Left lung (tissue), 4 donors: ENCODE measurements at regions not wholly inside any gene's neighbourhood (a gene's known extent, or its start where the extent isn't known, plus 50 kb on each side); places are given as distances from the start of the nearest gene placed in this dataset.
"Not testable (repeated sequence)": the region's sequence is repeated elsewhere in the genome, so short reads cannot be mapped to it uniquely, and the experiment has no call there.

Source experiments
- ATAC-seq: fragments of 200-7000 bp; cut with Tn5 transposase; one replicate; pipeline ENCODE4 v1.9.1; 2020; ENCODE audit warnings: moderate library complexity
- DNase-seq, 4 donors: peaks; one replicate each; pipeline ENCODE4 v3.0.0-alpha.2; 2013 to 2020
- H3K27ac ChIP-seq, 2 donors: fragments of 200-600 bp; sonication (generic) in 1 of 2; one replicate each; pipeline versions ENCODE4 v1.5.0 to v1.8.0; 2020 to 2021
- H3K27me3 ChIP-seq, 2 donors: fragments of 200-600 bp; sonication (generic) in 1 of 2; one replicate each; pipeline versions ENCODE4 v1.5.0 to v1.8.0; 2020 to 2021
- H3K36me3 ChIP-seq, 2 donors: fragments of 200-600 bp; sonication (generic) in 1 of 2; one replicate each; pipeline versions ENCODE4 v1.5.0 to v1.8.0; 2020 to 2021
- H3K4me1 ChIP-seq, 2 donors: fragments of 200-600 bp; one replicate each; pipeline ENCODE4 v1.8.0; 2021
- H3K4me3 ChIP-seq, 2 donors: fragments of 200-600 bp; sonication (generic) in 1 of 2; one replicate each; pipeline versions ENCODE4 v1.5.0 to v1.8.0; 2020 to 2021; ENCODE audit warnings: mild to moderate bottlenecking in 1 of 2
- H3K9me3 ChIP-seq, 2 donors: fragments of 200-600 bp; sonication (generic) in 1 of 2; one replicate each; pipeline versions ENCODE4 v1.5.0 to v1.8.0; 2020 to 2021
- CTCF ChIP-seq, 2 donors: fragments of 200-600 bp; sonication (generic) in 1 of 2; IDR thresholded peaks; one replicate each; pipeline versions ENCODE4 v1.5.0 to v1.8.0; 2021; ENCODE audit warnings: antibody characterized with exemption in 2 of 2
- intact Hi-C, 2 donors: fragments of 100-400 bp; cut with DNase I; formaldehyde crosslinking; loops; one replicate each; pipeline versions ENCODE4 v1.11.2 to v1.14.2; 2022
- donor health status: DM: no; HTN: yes; CAD: no.
- donor health status: DM: no; HTN: no; CAD: no.

DNA sequence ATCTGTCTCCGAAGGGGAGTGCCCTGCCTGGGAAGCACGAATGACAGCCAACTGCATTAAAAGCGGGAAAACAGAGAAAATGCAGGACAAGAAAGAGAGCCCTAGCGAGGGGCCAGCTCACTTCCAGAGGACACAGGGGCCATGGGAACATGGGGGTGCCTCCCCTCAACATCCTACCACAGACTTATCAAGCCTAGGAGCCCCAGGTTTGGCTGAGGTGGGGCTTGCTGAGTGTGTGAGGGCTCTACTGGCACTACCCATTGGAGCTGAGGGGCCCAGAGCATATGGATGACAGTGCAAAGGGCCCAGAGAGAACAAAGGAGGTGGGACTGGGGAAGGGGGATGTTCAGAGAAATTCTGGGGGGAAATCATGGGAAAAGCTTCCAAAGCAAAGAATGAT, 101.8 kb downstream of the PJA1 start:
- no peak for TF ChIP-seq CTCF (IDR thresholded peaks at IDR 0.05)
- Histone ChIP-seq H3K27ac (no peak overlapping the region), H3K4me3 (no peak overlapping the region), H3K36me3 (no peaks in the 10 kb centered on the region), H3K9me3 (no peaks in the 10 kb centered on the region), H3K27me3 (no peaks in the 10 kb centered on the region), H3K4me1 (no peaks in the 10 kb centered on the region)
- no peak for DNase-seq
- intact Hi-C loops: no loop called here
- no peak for ATAC-seq

- DNase-seq: no peak
- ATAC-seq: no peak
- intact Hi-C loops: no loop called here
- no peak overlapping the region for H3K27ac ChIP-seq
- H3K4me3 ChIP-seq: no peak overlapping the region
- H3K4me1 ChIP-seq: no peaks in the 10 kb centered on the region
- no peaks in the 10 kb centered on the region for H3K27me3 ChIP-seq
- H3K9me3 ChIP-seq: no peaks in the 10 kb centered on the region
- no peak for TF ChIP-seq CTCF (IDR thresholded peaks at IDR 0.05)
- H3K36me3 ChIP-seq: no peaks in the 10 kb centered on the region
These were observed 102.8 kb downstream of the PJA1 start for GRCh38 chrX:69062493-69062892.

GRCh38 chrX:69060631-69061408, 104.4 kb downstream of the PJA1 start:
- no peak for TF ChIP-seq CTCF (IDR thresholded peaks at IDR 0.05)
- intact Hi-C loops: no loop called here
- Histone ChIP-seq H3K27me3 (no peaks in the 10 kb centered on the region), H3K36me3 (no peaks in the 10 kb centered on the region), H3K4me1 (no peaks in the 10 kb centered on the region), H3K27ac (no peak overlapping the region), H3K9me3 (no peaks in the 10 kb centered on the region), H3K4me3 (no peak overlapping the region)
- peak; percentile 83 for ATAC-seq
- peak in 1 of 4 donors; percentile 37 for DNase-seq

- Histone ChIP-seq H3K9me3 (no peaks in the 10 kb centered on the region), H3K27me3 (no peaks in the 10 kb centered on the region), H3K4me1 (no peaks in the 10 kb centered on the region), H3K27ac (no peak overlapping the region), H3K4me3 (no peak overlapping the region), H3K36me3 (no peaks in the 10 kb centered on the region)
- ATAC-seq (no peak), DNase-seq (no peak)
- TF ChIP-seq CTCF (IDR thresholded peaks at IDR 0.05): no peak
- intact Hi-C loops: no loop called here
These were observed 110.1 kb downstream of the PJA1 start for GRCh38 chrX:69055193-69055592.

DNA sequence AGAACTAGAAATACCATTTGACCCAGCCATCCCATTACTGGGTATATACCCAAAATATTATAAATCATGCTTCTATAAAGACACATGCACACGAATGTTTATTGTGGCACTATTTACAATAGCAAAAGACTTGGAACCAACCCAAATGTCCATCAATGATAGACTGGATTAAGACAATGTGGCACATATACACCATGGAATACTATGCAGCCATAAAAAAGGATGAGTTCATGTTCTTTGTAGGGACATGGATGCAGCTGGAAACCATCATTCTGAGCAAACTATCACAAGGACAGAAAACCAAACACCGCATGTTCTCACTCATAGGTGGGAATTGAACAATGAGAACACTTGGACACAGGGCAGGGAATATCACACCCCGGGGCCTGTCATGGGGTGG, 110.8 kb downstream of the PJA1 start:
- H3K36me3 ChIP-seq, H3K4me1 ChIP-seq, H3K27me3 ChIP-seq, ATAC-seq, DNase-seq, H3K27ac ChIP-seq, H3K9me3 ChIP-seq, intact Hi-C loops, H3K4me3 ChIP-seq: not testable (repeated sequence)

DNA sequence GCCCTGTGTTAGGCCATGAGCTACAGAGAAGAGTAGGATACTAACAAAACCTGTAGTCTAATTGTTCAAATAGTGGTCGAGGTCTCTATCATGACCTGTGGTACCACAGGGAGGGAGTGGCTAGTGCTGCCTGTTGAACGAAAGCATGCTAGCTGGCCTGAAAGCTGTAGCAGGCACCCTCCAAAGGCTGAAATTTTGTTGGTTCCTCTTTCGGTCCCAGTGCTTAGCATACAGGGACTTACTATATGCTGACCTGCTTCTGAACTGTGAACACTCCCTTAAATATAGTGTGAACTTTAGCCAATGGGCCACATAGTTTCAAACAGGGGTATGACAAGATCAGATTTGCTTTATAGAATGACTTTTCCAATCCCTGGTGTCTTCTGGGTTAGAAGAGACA, 113.4 kb downstream of the PJA1 start:
- no peaks in the 10 kb centered on the region for H3K36me3 ChIP-seq
- intact Hi-C loops: no loop called here
- H3K4me3 ChIP-seq: no peak overlapping the region
- no peaks in the 10 kb centered on the region for H3K4me1 ChIP-seq
- H3K27ac ChIP-seq: no peak overlapping the region
- DNase-seq (no peak), ATAC-seq (no peak)
- H3K9me3 ChIP-seq: no peaks in the 10 kb centered on the region
- H3K27me3 ChIP-seq: no peaks in the 10 kb centered on the region
- TF ChIP-seq CTCF (IDR thresholded peaks at IDR 0.05): no peak
